ENCODE measurements at regions not wholly inside any gene's neighbourhood (a gene's known extent, or its start where the extent isn't known, plus 50 kb on each side); places are given as distances from the start of the nearest gene placed in this dataset.

GRCh38 chr4:43680421-43680820, 768.2 kb downstream of the KCTD8 start:
- no peak overlapping the region for H3K9ac ChIP-seq (ENCODE audit: insufficient read length, low read depth)
- no peaks in the 10 kb centered on the region for H3K36me3 ChIP-seq (ENCODE audit: insufficient read depth, insufficient read length, low read length)
- TF ChIP-seq ZNF274 (IDR thresholded peaks at IDR 0.05; ENCODE audit: low read depth, low read length) (no peak), SUZ12 (IDR thresholded peaks at IDR 0.05; ENCODE audit: extremely low read depth, insufficient read depth, insufficient read length) (no peak), YY1 (IDR thresholded peaks at IDR 0.05; ENCODE audit: insufficient read depth, insufficient read length) (no peak)
- no peaks in the 10 kb centered on the region for H3K9me3 ChIP-seq (ENCODE audit: insufficient read depth, low read length)
- H3K4me1 ChIP-seq (ENCODE audit: insufficient read depth, insufficient read length), result no peaks in the 10 kb centered on the region
- H3K27me3 ChIP-seq (ENCODE audit: insufficient read depth, insufficient read length), result no peaks in the 10 kb centered on the region
- H3K4me3 ChIP-seq (ENCODE audit: insufficient read length, low read depth), result no peak overlapping the region
- no peak for DNase-seq (ENCODE audit: low read depth, low spot score)

GRCh38 chr4:43682551-43682950, 766.1 kb downstream of the KCTD8 start:
- no peaks in the 10 kb centered on the region for H3K4me1 ChIP-seq (ENCODE audit: insufficient read depth, insufficient read length)
- H3K4me3 ChIP-seq (ENCODE audit: insufficient read length, low read depth), result no peak overlapping the region
- H3K36me3 ChIP-seq (ENCODE audit: insufficient read depth, insufficient read length, low read length), result no peaks in the 10 kb centered on the region
- no peak for DNase-seq (ENCODE audit: low read depth, low spot score)
- TF ChIP-seq YY1 (IDR thresholded peaks at IDR 0.05; ENCODE audit: insufficient read depth, insufficient read length) (no peak), SUZ12 (IDR thresholded peaks at IDR 0.05; ENCODE audit: extremely low read depth, insufficient read depth, insufficient read length) (no peak), ZNF274 (IDR thresholded peaks at IDR 0.05; ENCODE audit: low read depth, low read length) (no peak)
- H3K9me3 ChIP-seq (ENCODE audit: insufficient read depth, low read length), result no peaks in the 10 kb centered on the region
- no peaks in the 10 kb centered on the region for H3K27me3 ChIP-seq (ENCODE audit: insufficient read depth, insufficient read length)
- H3K9ac ChIP-seq (ENCODE audit: insufficient read length, low read depth), result no peak overlapping the region

- TF ChIP-seq SUZ12 (IDR thresholded peaks at IDR 0.05; ENCODE audit: extremely low read depth, insufficient read depth, insufficient read length) (no peak), ZNF274 (IDR thresholded peaks at IDR 0.05; ENCODE audit: low read depth, low read length) (no peak), YY1 (IDR thresholded peaks at IDR 0.05; ENCODE audit: insufficient read depth, insufficient read length) (no peak)
- no peaks in the 10 kb centered on the region for H3K4me1 ChIP-seq (ENCODE audit: insufficient read depth, insufficient read length)
- no peaks in the 10 kb centered on the region for H3K36me3 ChIP-seq (ENCODE audit: insufficient read depth, insufficient read length, low read length)
- H3K4me3 ChIP-seq (ENCODE audit: insufficient read length, low read depth), result no peak overlapping the region
- no peak for DNase-seq (ENCODE audit: low read depth, low spot score)
- no peak overlapping the region for H3K9ac ChIP-seq (ENCODE audit: insufficient read length, low read depth)
- no peaks in the 10 kb centered on the region for H3K27me3 ChIP-seq (ENCODE audit: insufficient read depth, insufficient read length)
- H3K9me3 ChIP-seq (ENCODE audit: insufficient read depth, low read length), result no peaks in the 10 kb centered on the region
Observed at GRCh38 chr4:43690116-43690515, 758.5 kb downstream of the KCTD8 start.

- Histone ChIP-seq H3K9ac (ENCODE audit: insufficient read length, low read depth) (no peak overlapping the region), H3K9me3 (ENCODE audit: insufficient read depth, low read length) (no peaks in the 10 kb centered on the region), H3K36me3 (ENCODE audit: insufficient read depth, insufficient read length, low read length) (no peaks in the 10 kb centered on the region), H3K4me3 (ENCODE audit: insufficient read length, low read depth) (no peak overlapping the region), H3K27me3 (ENCODE audit: insufficient read depth, insufficient read length) (no peaks in the 10 kb centered on the region), H3K4me1 (ENCODE audit: insufficient read depth, insufficient read length) (no peaks in the 10 kb centered on the region)
- TF ChIP-seq SUZ12 (IDR thresholded peaks at IDR 0.05; ENCODE audit: extremely low read depth, insufficient read depth, insufficient read length), result no peak
- no peak for TF ChIP-seq ZNF274 (IDR thresholded peaks at IDR 0.05; ENCODE audit: low read depth, low read length)
- TF ChIP-seq YY1 (IDR thresholded peaks at IDR 0.05; ENCODE audit: insufficient read depth, insufficient read length), result no peak
- no peak for DNase-seq (ENCODE audit: low read depth, low spot score)
Observed at GRCh38 chr4:43693876-43694275, 754.7 kb downstream of the KCTD8 start.

- Histone ChIP-seq H3K9me3 (ENCODE audit: insufficient read depth, low read length) (no peaks in the 10 kb centered on the region), H3K4me1 (ENCODE audit: insufficient read depth, insufficient read length) (no peaks in the 10 kb centered on the region), H3K4me3 (ENCODE audit: insufficient read length, low read depth) (no peak overlapping the region), H3K36me3 (ENCODE audit: insufficient read depth, insufficient read length, low read length) (no peaks in the 10 kb centered on the region), H3K27me3 (ENCODE audit: insufficient read depth, insufficient read length) (no peaks in the 10 kb centered on the region), H3K9ac (ENCODE audit: insufficient read length, low read depth) (no peak overlapping the region)
- TF ChIP-seq SUZ12 (IDR thresholded peaks at IDR 0.05; ENCODE audit: extremely low read depth, insufficient read depth, insufficient read length) (no peak), YY1 (IDR thresholded peaks at IDR 0.05; ENCODE audit: insufficient read depth, insufficient read length) (no peak), ZNF274 (IDR thresholded peaks at IDR 0.05; ENCODE audit: low read depth, low read length) (no peak)
- no peak for DNase-seq (ENCODE audit: low read depth, low spot score)
Observed at GRCh38 chr4:43709443-43709842, 739.2 kb downstream of the KCTD8 start.

GRCh38 chr4:43716721-43717395, 731.8 kb downstream of the KCTD8 start:
- DNase-seq (ENCODE audit: low read depth, low spot score), result no peak
- TF ChIP-seq YY1 (IDR thresholded peaks at IDR 0.05; ENCODE audit: insufficient read depth, insufficient read length) (no peak), SUZ12 (IDR thresholded peaks at IDR 0.05; ENCODE audit: extremely low read depth, insufficient read depth, insufficient read length) (no peak), ZNF274 (IDR thresholded peaks at IDR 0.05; ENCODE audit: low read depth, low read length) (no peak)
- H3K4me1 ChIP-seq (ENCODE audit: insufficient read depth, insufficient read length), result no peaks in the 10 kb centered on the region
- H3K9ac ChIP-seq (ENCODE audit: insufficient read length, low read depth), result no peak overlapping the region
- no peaks in the 10 kb centered on the region for H3K27me3 ChIP-seq (ENCODE audit: insufficient read depth, insufficient read length)
- H3K4me3 ChIP-seq (ENCODE audit: insufficient read length, low read depth), result no peak overlapping the region
- H3K36me3 ChIP-seq (ENCODE audit: insufficient read depth, insufficient read length, low read length), result no peaks in the 10 kb centered on the region
- H3K9me3 ChIP-seq (ENCODE audit: insufficient read depth, low read length), result no peaks in the 10 kb centered on the region

- DNase-seq (ENCODE audit: low read depth, low spot score), result no peak
- H3K4me3 ChIP-seq (ENCODE audit: insufficient read length, low read depth), result no peak overlapping the region
- H3K9ac ChIP-seq (ENCODE audit: insufficient read length, low read depth), result no peak overlapping the region
- TF ChIP-seq SUZ12 (IDR thresholded peaks at IDR 0.05; ENCODE audit: extremely low read depth, insufficient read depth, insufficient read length) (no peak), YY1 (IDR thresholded peaks at IDR 0.05; ENCODE audit: insufficient read depth, insufficient read length) (no peak), ZNF274 (IDR thresholded peaks at IDR 0.05; ENCODE audit: low read depth, low read length) (no peak)
- no peaks in the 10 kb centered on the region for H3K4me1 ChIP-seq (ENCODE audit: insufficient read depth, insufficient read length)
- no peaks in the 10 kb centered on the region for H3K27me3 ChIP-seq (ENCODE audit: insufficient read depth, insufficient read length)
- no peaks in the 10 kb centered on the region for H3K9me3 ChIP-seq (ENCODE audit: insufficient read depth, low read length)
- H3K36me3 ChIP-seq (ENCODE audit: insufficient read depth, insufficient read length, low read length), result no peaks in the 10 kb centered on the region
Observed at GRCh38 chr4:43718369-43718768, 730.2 kb downstream of the KCTD8 start.
